Stomach (tissue), 4 donors: ENCODE measurements at regions not wholly inside any gene's neighbourhood (a gene's known extent, or its start where the extent isn't known, plus 50 kb on each side); places are given as distances from the start of the nearest gene placed in this dataset.

ENCODE experiments used
- CTCF ChIP-seq, 7 experiments: fragments of 450-650 bp in 4 of 7; fragments of 200-600 bp in 3 of 7; sonication (generic) in 3 of 7; IDR thresholded peaks; one replicate each; pipeline ENCODE4 v1.5.1; 2016 to 2019; ENCODE audit warnings: antibody characterized with exemption in 7 of 7, control low read depth in 2 of 7, mild to moderate bottlenecking in 1 of 7
- EP300 ChIP-seq: sonication (generic); formaldehyde crosslinking; IDR thresholded peaks from one replicate; pipeline ENCODE4 v1.6.1; 2017; ENCODE audit warnings: antibody characterized with exemption
- POLR2A ChIP-seq, 4 donors: fragments of 450-650 bp; IDR thresholded peaks; one replicate each; pipeline ENCODE4 v1.6.1; 2016; ENCODE audit warnings: antibody characterized with exemption in 4 of 4, control low read depth in 2 of 4, mild to moderate bottlenecking in 1 of 4, moderate library complexity in 1 of 4
- POLR2AphosphoS5 ChIP-seq, 3 donors: sonication (generic); formaldehyde crosslinking; IDR thresholded peaks; one replicate each; pipeline ENCODE4 v1.6.1; 2016; ENCODE audit warnings: antibody characterized with exemption in 3 of 3

GRCh38 chr2:136179602-136179975 lies 61.6 kb upstream of the CXCR4 start:
- TF ChIP-seq CTCF (IDR thresholded peaks at IDR 0.05): no peak
- TF ChIP-seq POLR2A (IDR thresholded peaks at IDR 0.05): no peak
- no peak for TF ChIP-seq POLR2AphosphoS5 (IDR thresholded peaks at IDR 0.05)
- TF ChIP-seq EP300: no peak
